ENCODE measurements at regions not wholly inside any gene's neighbourhood (a gene's known extent, or its start where the extent isn't known, plus 50 kb on each side); places are given as distances from the start of the nearest gene placed in this dataset.

- no peak for TF ChIP-seq CTCF (IDR thresholded peaks at IDR 0.05; ENCODE audit: insufficient read depth, low read depth, low read length)
- TF ChIP-seq EZH2 (IDR thresholded peaks at IDR 0.05; ENCODE audit: insufficient read depth, low read length) = no peak
These were observed 997.6 kb upstream of the ATXN8OS start for GRCh38 chr13:69109891-69110525.
